Right cardiac atrium (tissue), 5 donors: ENCODE measurements at regions not wholly inside any gene's neighbourhood (a gene's known extent, or its start where the extent isn't known, plus 50 kb on each side); places are given as distances from the start of the nearest gene placed in this dataset.
"Not testable (repeated sequence)": the region's sequence is repeated elsewhere in the genome, so short reads cannot be mapped to it uniquely, and the experiment has no call there.

ENCODE experiments used
- ATAC-seq, 2 donors: fragments of 200-7000 bp; cut with Tn5 transposase; one replicate each; pipeline versions ENCODE4 v1.8.0 to v1.9.1; 2020; ENCODE audit warnings: moderate library complexity in 2 of 2, mild to moderate bottlenecking in 1 of 2
- DNase-seq, 3 donors: peaks; one replicate each; pipeline ENCODE4 v3.0.0-alpha.2; 2020
- H3K27ac ChIP-seq: one replicate; pipeline ENCODE4 v1.5.1; 2013; ENCODE audit warnings: mild to moderate bottlenecking, low read length, control low read depth, moderate library complexity
- H3K27me3 ChIP-seq: one replicate; pipeline ENCODE4 v1.6.1; 2013; ENCODE audit not compliant: control insufficient read depth, insufficient read depth
- H3K4me1 ChIP-seq: one replicate; pipeline ENCODE4 v1.6.1; 2013; ENCODE audit warnings: low read length; ENCODE audit not compliant: control insufficient read depth, insufficient read depth
- H3K4me3 ChIP-seq: one replicate; pipeline ENCODE4 v1.5.1; 2013; ENCODE audit warnings: low read length, control low read depth
- H3K9me3 ChIP-seq: one replicate; pipeline ENCODE4 v1.6.1; 2013; ENCODE audit warnings: low read length; ENCODE audit not compliant: control insufficient read depth
- WGBS: extraction: QIAGEN DNeasy Blood & Tissue Kit; methylation state at CpG from one replicate; pipeline ENCODE4 v1.1.7; 2013; 5-methylcytosine and 5-hydroxymethylcytosine counted together
- intact Hi-C, 4 donors: fragments of 100-400 bp; cut with DNase I; formaldehyde crosslinking; loops; one replicate each; pipeline versions ENCODE4 v1.11.0 to v1.14.0; 2022 to 2023
- donor health status: healthy with polysubstance abuse.
- donor health status: DM: no; HTN: yes; CAD: no.
- donor health status: DM: no; HTN: no; CAD: no.
- donor health status: DM: no; HTN: yes; CAD: no; lungs with severe emphysema.
- donor health status: DM: yes; HTN: yes; CAD: no.

GRCh38 chr1:101370488-101370887 is 133.7 kb downstream of the S1PR1 start:
- Histone ChIP-seq H3K4me3 (no peak overlapping the region), H3K27ac (no peak overlapping the region), H3K4me1 (no peaks in the 10 kb centered on the region), H3K27me3 (no peaks in the 10 kb centered on the region), H3K9me3 (peaks cover 2% of the 10 kb centered on the region)
- intact Hi-C loops, result no loop called here
- ATAC-seq, result no peak
- WGBS, result 68% methylated on average over 3 of the region's 3 CpGs
- no peak for DNase-seq

- Histone ChIP-seq H3K4me3 (no peak overlapping the region), H3K9me3 (peaks cover 2% of the 10 kb centered on the region), H3K27ac (no peak overlapping the region), H3K27me3 (no peaks in the 10 kb centered on the region), H3K4me1 (no peaks in the 10 kb centered on the region)
- intact Hi-C loops, result no loop called here
- ATAC-seq (no peak), DNase-seq (no peak)
These were observed 134.4 kb downstream of the S1PR1 start for GRCh38 chr1:101371259-101371658.

DNA sequence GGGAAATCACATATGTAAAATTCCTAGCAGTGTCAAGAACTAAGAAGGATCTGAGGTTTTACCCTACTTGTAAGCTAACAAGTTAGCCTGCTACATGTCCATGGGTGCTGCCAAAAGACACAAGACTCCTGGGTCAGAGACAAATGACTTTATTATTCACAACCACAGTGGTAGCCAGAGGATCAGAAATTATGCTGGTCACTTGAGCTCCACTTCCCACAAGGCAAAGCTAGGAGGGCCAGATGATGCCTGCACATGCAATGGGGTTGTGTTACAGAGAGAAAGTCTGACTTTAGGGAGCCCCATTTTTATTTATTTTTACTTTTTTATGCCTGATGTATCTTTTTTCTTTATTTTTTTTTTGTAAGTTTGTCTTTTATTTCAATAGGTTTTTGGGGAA is 136.8 kb downstream of the S1PR1 start:
- H3K9me3 ChIP-seq, result peaks cover 2% of the 10 kb centered on the region
- intact Hi-C loops, result no loop called here
- no peak overlapping the region for H3K4me3 ChIP-seq
- no peaks in the 10 kb centered on the region for H3K27me3 ChIP-seq
- DNase-seq (no peak), ATAC-seq (no peak)
- no peaks in the 10 kb centered on the region for H3K4me1 ChIP-seq
- no peak overlapping the region for H3K27ac ChIP-seq

GRCh38 chr1:101375448-101375847 is 138.6 kb downstream of the S1PR1 start:
- WGBS, result 78% methylated on average over 3 of the region's 3 CpGs
- ATAC-seq, H3K9me3 ChIP-seq, H3K4me3 ChIP-seq, H3K27ac ChIP-seq, H3K27me3 ChIP-seq, H3K4me1 ChIP-seq, intact Hi-C loops, DNase-seq: not testable (repeated sequence)

- Histone ChIP-seq H3K4me1 (no peaks in the 10 kb centered on the region), H3K27ac (no peak overlapping the region), H3K9me3 (peaks cover 2% of the 10 kb centered on the region), H3K27me3 (no peaks in the 10 kb centered on the region), H3K4me3 (no peak overlapping the region)
- WGBS, result 50% methylated on average over 8 of the region's 8 CpGs
- ATAC-seq, result no peak
- intact Hi-C loops, result no loop called here
- no peak for DNase-seq
These were observed 139.6 kb downstream of the S1PR1 start for GRCh38 chr1:101376121-101377083.

DNA sequence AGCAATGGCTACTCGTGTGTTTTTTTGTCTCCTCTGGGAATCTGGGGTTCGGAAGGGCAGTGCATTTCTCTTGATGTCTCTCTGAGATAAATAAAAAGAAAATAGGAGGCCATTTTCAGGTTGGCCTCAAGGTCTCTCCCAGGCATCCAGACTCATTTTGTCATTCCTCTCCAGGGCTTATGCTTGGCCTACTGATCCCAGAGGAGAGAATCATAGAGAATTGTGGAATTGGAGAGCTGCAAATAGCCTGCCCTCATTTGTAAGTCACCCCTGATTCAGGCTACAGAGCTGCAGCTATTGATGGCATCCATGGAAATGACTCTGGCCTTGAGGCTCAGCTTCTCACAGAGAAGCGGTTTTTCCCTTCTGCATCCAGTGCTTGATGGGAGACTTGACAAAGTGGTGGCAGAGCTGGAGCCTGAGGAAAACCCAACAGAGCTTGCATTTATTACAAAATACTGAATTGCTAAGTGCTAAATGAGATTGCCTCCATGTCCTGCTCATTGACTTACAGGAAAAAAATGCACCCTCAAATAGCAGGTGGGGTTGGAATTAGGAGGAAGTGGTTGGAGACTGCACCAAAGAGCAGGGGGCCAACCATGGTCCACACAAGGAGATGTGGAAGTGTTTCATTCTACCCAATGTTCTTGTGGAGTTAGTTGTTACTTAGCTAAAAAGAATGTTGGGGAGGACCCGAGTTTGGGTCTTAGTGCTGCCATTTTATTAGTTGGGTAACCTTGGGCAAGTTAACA is 140.4 kb downstream of the S1PR1 start:
- no peak for DNase-seq
- Histone ChIP-seq H3K9me3 (peaks cover 2% of the 10 kb centered on the region), H3K4me3 (no peak overlapping the region), H3K27ac (no peak overlapping the region), H3K4me1 (no peaks in the 10 kb centered on the region), H3K27me3 (no peaks in the 10 kb centered on the region)
- 79% methylated on average over 4 of the region's 4 CpGs for WGBS
- intact Hi-C loops, result no loop called here
- ATAC-seq, result no peak

- intact Hi-C loops, result no loop called here
- Histone ChIP-seq H3K9me3 (no peaks in the 10 kb centered on the region), H3K27ac (no peak overlapping the region), H3K27me3 (no peaks in the 10 kb centered on the region), H3K4me3 (no peak overlapping the region), H3K4me1 (no peaks in the 10 kb centered on the region)
- 83% methylated on average over 3 of the region's 3 CpGs for WGBS
- no peak for ATAC-seq
- DNase-seq, result no peak
These were observed 142.2 kb downstream of the S1PR1 start for GRCh38 chr1:101379037-101379436.

DNA sequence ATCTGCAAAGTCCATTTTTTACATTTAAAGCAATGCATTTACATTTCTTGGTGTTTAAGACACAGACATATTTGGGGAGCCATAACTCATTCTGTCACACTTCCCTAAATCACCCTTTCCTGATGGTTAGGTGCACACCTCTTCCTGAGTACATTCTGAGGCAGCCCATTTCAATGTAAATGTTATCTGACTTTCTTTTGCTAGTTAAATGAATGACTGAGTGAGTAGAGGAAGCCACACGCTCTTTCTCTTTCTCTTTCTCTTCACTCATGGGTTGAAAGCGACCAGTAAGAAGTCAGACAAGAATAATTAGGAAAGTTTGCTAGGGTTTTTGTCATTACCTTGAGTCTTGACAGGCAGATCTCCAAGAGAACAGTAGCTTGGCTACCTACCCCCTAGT is 143.1 kb downstream of the S1PR1 start:
- no peak for DNase-seq
- H3K4me3 ChIP-seq, result no peak overlapping the region
- 81% methylated on average over 2 of the region's 2 CpGs for WGBS
- H3K27me3 ChIP-seq, result no peaks in the 10 kb centered on the region
- no peaks in the 10 kb centered on the region for H3K4me1 ChIP-seq
- no peaks in the 10 kb centered on the region for H3K9me3 ChIP-seq
- ATAC-seq, result no peak
- no peak overlapping the region for H3K27ac ChIP-seq
- intact Hi-C loops, result no loop called here

GRCh38 chr1:101382135-101382534 is 145.3 kb downstream of the S1PR1 start:
- Histone ChIP-seq H3K27ac (no peak overlapping the region), H3K9me3 (no peaks in the 10 kb centered on the region), H3K27me3 (no peaks in the 10 kb centered on the region), H3K4me3 (no peak overlapping the region), H3K4me1 (no peaks in the 10 kb centered on the region)
- WGBS, result 61% methylated on average over 3 of the region's 3 CpGs
- no peak for ATAC-seq
- intact Hi-C loops, result no loop called here
- no peak for DNase-seq

GRCh38 chr1:101388904-101389546 is 152.2 kb downstream of the S1PR1 start:
- H3K27ac ChIP-seq, result no peak overlapping the region
- no peaks in the 10 kb centered on the region for H3K9me3 ChIP-seq
- no peaks in the 10 kb centered on the region for H3K27me3 ChIP-seq
- intact Hi-C loops, result no loop called here
- H3K4me1 ChIP-seq, result no peaks in the 10 kb centered on the region
- ATAC-seq, result no peak
- H3K4me3 ChIP-seq, result no peak overlapping the region
- no peak for DNase-seq

- H3K9me3 ChIP-seq, result no peaks in the 10 kb centered on the region
- ATAC-seq, result no peak
- H3K4me3 ChIP-seq, result no peak overlapping the region
- intact Hi-C loops, result no loop called here
- H3K27me3 ChIP-seq, result no peaks in the 10 kb centered on the region
- H3K4me1 ChIP-seq, result no peaks in the 10 kb centered on the region
- DNase-seq, result no peak
- H3K27ac ChIP-seq, result no peak overlapping the region
- 62% methylated on average over 2 of the region's 2 CpGs for WGBS
These were observed 152.7 kb downstream of the S1PR1 start for GRCh38 chr1:101389547-101389929.
